ENCODE measurements at regions not wholly inside any gene's neighbourhood (a gene's known extent, or its start where the extent isn't known, plus 50 kb on each side); places are given as distances from the start of the nearest gene placed in this dataset.

DNA sequence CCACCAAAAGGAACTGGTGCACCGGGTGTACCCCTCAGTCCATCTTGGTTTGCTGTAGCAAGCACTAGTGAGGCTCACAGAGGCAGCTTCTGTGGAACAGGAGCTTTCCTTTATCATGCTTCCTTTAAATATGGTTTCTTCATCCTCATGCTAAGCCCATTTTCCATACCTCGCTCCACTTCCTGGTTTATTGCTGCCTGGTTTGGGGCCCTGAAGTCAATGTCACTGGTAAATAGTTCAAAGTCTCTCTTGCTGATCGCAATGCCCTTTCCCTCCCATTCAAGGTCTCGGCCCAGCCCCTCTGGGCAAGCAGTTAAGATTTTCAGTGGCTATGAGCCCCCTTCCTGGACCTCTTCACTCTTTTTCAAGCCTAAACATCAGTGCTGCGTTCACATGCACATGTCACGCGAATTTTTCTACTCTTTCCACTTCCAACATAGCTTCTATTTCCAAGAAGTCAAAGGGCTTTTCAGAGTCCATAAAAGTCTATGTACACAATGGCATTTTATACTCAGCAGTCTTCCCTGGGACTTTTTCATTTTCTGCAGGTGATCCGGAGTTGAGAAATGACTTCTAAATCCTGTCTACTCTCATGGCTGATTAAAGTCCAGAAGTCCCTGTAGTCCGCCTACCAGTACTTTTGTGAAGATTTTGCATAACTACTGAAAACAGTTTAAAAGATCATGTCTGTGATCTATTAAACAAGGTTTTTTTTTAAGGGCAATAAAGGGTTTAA lies 323.8 kb upstream of the ZFHX3 start:
- H3K4me3 ChIP-seq (ENCODE audit: low read length): no peak overlapping the region
- no peak overlapping the region for H3K9ac ChIP-seq (ENCODE audit: low read length)

DNA sequence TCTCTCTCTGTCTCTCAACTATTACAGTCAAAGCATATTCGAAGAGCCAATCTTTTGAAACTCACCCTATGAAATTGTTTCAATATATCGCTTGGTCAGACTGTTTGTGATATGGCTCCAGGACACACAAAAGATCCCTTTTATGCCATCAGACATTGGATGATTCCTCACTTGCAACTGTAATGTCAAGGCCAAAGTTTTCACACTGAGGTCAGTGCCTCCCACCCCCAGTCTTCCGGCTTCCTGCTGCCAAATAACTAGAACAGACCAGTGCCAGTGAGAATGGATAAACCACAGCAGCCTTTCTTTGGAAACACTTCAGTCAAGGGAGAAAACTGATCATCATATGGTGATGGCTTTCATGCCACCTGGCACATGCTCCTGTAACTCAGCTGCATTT lies 321.9 kb upstream of the ZFHX3 start:
- Histone ChIP-seq H3K9me3 (ENCODE audit: control insufficient read depth, low read depth, low read length) (no peaks in the 10 kb centered on the region), H3K27ac (ENCODE audit: low read length) (no peak overlapping the region), H3K27me3 (ENCODE audit: control insufficient read depth, insufficient read depth, low read length) (no peaks in the 10 kb centered on the region), H3K4me3 (ENCODE audit: low read length) (no peak overlapping the region), H3K4me1 (ENCODE audit: control insufficient read depth, low read depth, low read length) (no peaks in the 10 kb centered on the region), H3K9ac (ENCODE audit: low read length) (no peak overlapping the region), H3K36me3 (ENCODE audit: control insufficient read depth, low read depth, low read length) (no peaks in the 10 kb centered on the region)

More for the DNA sequence above, 323.8 kb upstream of the ZFHX3 start:
- Histone ChIP-seq H3K27me3 (ENCODE audit: control insufficient read depth, insufficient read depth, low read length) (no peaks in the 10 kb centered on the region), H3K27ac (ENCODE audit: low read length) (no peak overlapping the region), H3K9me3 (ENCODE audit: control insufficient read depth, low read depth, low read length) (no peaks in the 10 kb centered on the region), H3K4me1 (ENCODE audit: control insufficient read depth, low read depth, low read length) (no peaks in the 10 kb centered on the region), H3K36me3 (ENCODE audit: control insufficient read depth, low read depth, low read length) (no peaks in the 10 kb centered on the region)

DNA sequence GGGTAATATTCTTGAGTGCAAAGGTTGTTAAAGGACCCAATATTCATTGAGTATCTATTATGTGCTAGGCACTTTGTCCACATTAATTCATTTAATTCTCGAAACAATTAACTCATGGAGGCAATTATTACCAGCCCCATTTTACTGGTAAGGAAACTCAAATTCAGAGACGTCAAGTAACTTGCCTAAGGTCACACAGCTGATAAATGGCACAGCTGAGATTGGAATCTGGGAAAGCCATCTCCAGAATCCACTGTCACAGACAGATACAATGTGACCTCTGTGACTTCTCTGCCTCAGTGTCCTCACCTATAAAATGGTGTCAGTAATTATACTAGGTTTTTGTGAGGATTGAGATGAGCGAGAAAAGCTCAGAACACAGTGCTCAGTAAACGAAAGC lies 320.8 kb upstream of the ZFHX3 start:
- Histone ChIP-seq H3K9me3 (ENCODE audit: control insufficient read depth, low read depth, low read length) (no peaks in the 10 kb centered on the region), H3K27ac (ENCODE audit: low read length) (no peak overlapping the region), H3K4me1 (ENCODE audit: control insufficient read depth, low read depth, low read length) (no peaks in the 10 kb centered on the region), H3K4me3 (ENCODE audit: low read length) (no peak overlapping the region), H3K36me3 (ENCODE audit: control insufficient read depth, low read depth, low read length) (no peaks in the 10 kb centered on the region), H3K27me3 (ENCODE audit: control insufficient read depth, insufficient read depth, low read length) (no peaks in the 10 kb centered on the region), H3K9ac (ENCODE audit: low read length) (no peak overlapping the region)

DNA sequence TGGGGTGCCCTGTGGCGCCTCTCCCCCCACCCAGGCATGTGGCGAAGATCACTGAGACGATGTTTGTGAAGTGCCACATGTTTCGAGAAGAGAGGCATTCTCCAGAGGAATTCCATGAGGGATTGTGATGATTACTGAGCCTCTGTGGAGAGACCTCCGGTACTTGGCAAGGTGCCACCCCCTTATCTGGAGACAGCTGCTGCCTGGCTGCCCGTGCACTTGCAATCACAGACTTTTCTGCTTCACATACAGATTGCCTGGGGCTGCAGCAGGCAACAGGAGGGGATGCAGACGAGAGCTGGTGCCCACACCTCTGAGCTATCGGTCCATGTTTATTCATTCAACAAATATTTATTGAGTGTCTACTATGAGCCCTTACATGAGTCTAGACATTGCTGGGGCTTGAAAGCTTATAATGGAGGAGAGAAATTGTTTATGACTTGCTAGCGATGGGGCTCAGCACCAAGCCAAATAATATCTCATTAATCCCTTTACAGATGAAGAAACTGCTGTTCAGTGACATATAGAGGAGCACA lies 317.2 kb upstream of the ZFHX3 start:
- no peak overlapping the region for H3K9ac ChIP-seq (ENCODE audit: low read length)
- no peaks in the 10 kb centered on the region for H3K36me3 ChIP-seq (ENCODE audit: control insufficient read depth, low read depth, low read length)
- no peak overlapping the region for H3K4me3 ChIP-seq (ENCODE audit: low read length)
- no peaks in the 10 kb centered on the region for H3K4me1 ChIP-seq (ENCODE audit: control insufficient read depth, low read depth, low read length)
- no peaks in the 10 kb centered on the region for H3K9me3 ChIP-seq (ENCODE audit: control insufficient read depth, low read depth, low read length)
- no peaks in the 10 kb centered on the region for H3K27me3 ChIP-seq (ENCODE audit: control insufficient read depth, insufficient read depth, low read length)
- no peak overlapping the region for H3K27ac ChIP-seq (ENCODE audit: low read length)

DNA sequence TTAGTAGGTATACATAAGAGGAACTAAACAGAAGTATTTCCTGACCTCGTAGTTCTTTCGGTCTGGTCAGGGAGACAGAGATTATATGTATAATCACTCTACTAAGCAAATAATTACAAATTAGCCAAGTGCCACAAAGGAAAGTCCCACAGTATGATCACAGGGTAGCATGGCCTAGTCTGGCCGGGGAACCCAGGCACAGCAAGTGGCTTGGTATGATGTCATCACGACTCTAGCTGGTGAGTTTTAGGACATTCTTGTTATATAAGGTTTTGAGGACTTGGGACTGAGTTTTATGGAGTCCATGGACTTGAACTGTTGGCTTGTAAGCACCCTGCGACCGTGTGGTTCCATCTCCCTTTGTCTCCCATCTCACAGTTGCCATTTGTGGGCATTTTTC lies 316.5 kb upstream of the ZFHX3 start:
- no peaks in the 10 kb centered on the region for H3K36me3 ChIP-seq (ENCODE audit: control insufficient read depth, low read depth, low read length)
- no peaks in the 10 kb centered on the region for H3K9me3 ChIP-seq (ENCODE audit: control insufficient read depth, low read depth, low read length)
- no peak overlapping the region for H3K9ac ChIP-seq (ENCODE audit: low read length)
- H3K27me3 ChIP-seq (ENCODE audit: control insufficient read depth, insufficient read depth, low read length): no peaks in the 10 kb centered on the region
- no peak overlapping the region for H3K4me3 ChIP-seq (ENCODE audit: low read length)
- H3K4me1 ChIP-seq (ENCODE audit: control insufficient read depth, low read depth, low read length): no peaks in the 10 kb centered on the region
- no peak overlapping the region for H3K27ac ChIP-seq (ENCODE audit: low read length)

DNA sequence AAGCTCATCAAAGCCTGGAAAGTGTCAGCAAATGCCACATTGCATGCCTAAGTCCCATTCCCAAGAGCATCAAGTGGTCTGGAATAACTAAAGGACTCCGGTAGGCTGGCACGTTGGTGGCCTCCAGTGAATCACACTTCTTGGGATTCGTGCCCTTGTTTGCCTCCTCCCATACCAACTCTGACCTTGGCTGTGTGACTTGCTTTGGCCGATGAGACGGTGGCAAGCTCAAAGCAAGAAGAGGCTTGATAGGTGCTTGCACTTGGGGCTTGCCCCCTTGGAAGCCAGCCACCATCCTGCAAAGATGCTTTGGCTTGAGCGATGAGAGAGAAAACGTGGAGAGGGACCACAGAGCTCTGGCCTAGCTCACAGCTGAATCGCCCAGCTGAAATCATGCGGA lies 313.1 kb upstream of the ZFHX3 start:
- Histone ChIP-seq H3K9ac (ENCODE audit: low read length) (no peak overlapping the region), H3K4me1 (ENCODE audit: control insufficient read depth, low read depth, low read length) (peaks cover 9% of the 10 kb centered on the region)

DNA sequence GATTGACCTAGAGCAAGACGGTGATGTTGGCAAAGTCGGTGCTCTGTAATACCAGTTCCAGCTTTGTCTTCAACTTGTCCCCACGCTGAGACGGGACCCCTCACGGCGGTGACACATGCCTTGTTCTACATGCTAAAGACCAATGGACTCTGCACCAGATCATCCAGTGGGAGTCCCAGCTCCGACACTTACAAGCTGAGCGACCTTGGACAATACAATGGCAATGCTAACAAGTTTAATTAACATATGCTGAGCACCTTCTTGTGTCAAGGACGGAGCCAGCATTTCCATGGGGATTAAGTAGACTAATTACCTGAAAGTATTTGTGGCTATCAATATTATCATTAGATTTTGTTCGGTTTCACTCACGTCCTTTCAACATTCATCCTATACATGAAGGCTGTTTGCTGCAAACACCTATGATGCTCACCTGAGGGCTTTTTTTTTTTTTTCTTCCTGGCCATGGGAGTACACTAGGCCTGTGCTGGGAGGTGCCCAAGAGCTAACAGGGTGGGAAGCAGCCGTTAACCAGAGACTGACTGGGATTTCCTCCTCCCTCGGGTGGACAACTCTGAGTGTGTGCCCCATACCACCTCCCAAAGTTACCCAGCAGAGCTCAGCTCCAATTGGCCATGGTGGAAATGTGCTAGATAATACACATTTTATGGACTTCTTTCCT lies 308.6 kb upstream of the ZFHX3 start:
- Histone ChIP-seq H3K27ac (ENCODE audit: low read length) (no peak overlapping the region), H3K4me1 (ENCODE audit: control insufficient read depth, low read depth, low read length) (peaks cover 16% of the 10 kb centered on the region), H3K27me3 (ENCODE audit: control insufficient read depth, insufficient read depth, low read length) (no peaks in the 10 kb centered on the region), H3K9me3 (ENCODE audit: control insufficient read depth, low read depth, low read length) (no peaks in the 10 kb centered on the region), H3K9ac (ENCODE audit: low read length) (no peak overlapping the region), H3K4me3 (ENCODE audit: low read length) (no peak overlapping the region), H3K36me3 (ENCODE audit: control insufficient read depth, low read depth, low read length) (no peaks in the 10 kb centered on the region)

More for the DNA sequence above, 313.1 kb upstream of the ZFHX3 start:
- Histone ChIP-seq H3K9me3 (ENCODE audit: control insufficient read depth, low read depth, low read length) (no peaks in the 10 kb centered on the region), H3K27me3 (ENCODE audit: control insufficient read depth, insufficient read depth, low read length) (no peaks in the 10 kb centered on the region), H3K4me3 (ENCODE audit: low read length) (no peak overlapping the region), H3K36me3 (ENCODE audit: control insufficient read depth, low read depth, low read length) (no peaks in the 10 kb centered on the region), H3K27ac (ENCODE audit: low read length) (no peak overlapping the region)

DNA sequence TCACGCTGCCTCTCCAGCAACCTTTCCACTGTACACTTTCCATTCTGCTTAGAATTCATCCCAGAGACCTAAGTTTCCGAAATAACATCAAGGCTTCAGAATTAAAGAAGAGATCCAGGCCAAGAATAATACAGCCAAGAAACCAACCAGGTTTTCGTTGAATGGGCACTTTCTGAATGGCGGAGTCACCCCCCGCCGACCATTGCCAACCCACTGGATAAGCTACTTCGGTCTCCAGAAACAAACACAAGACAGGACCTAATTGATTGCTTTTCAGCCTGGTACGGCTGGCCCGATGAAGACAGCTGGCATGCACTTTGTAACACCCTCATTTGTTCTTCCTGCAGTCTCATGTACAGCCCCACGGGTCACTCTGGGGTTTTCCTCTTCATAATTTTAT lies 308.1 kb upstream of the ZFHX3 start:
- Histone ChIP-seq H3K4me1 (ENCODE audit: control insufficient read depth, low read depth, low read length) (peaks cover 16% of the 10 kb centered on the region), H3K27me3 (ENCODE audit: control insufficient read depth, insufficient read depth, low read length) (no peaks in the 10 kb centered on the region), H3K9me3 (ENCODE audit: control insufficient read depth, low read depth, low read length) (no peaks in the 10 kb centered on the region), H3K36me3 (ENCODE audit: control insufficient read depth, low read depth, low read length) (no peaks in the 10 kb centered on the region), H3K9ac (ENCODE audit: low read length) (no peak overlapping the region), H3K27ac (ENCODE audit: low read length) (no peak overlapping the region), H3K4me3 (ENCODE audit: low read length) (no peak overlapping the region)

DNA sequence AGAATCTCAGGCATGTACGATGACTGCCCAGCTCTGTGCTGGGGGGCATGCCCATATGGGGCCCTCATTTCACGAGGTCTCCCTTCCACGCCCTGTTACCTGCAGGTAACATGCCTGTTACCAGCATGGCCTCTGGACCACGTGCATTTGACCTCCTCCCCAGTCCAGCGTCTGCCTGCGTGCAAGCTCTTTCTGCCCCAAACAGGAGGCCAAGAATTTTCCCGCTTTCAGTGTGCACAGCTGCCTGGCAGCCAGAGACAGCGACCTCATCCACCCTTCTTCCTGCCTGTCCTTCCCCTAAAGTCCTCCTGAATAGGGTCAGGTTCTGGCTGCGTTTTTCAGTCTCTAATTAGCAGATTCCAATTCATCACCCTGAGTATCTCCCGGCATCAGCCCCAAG lies 306.5 kb upstream of the ZFHX3 start:
- H3K9me3 ChIP-seq (ENCODE audit: control insufficient read depth, low read depth, low read length): no peaks in the 10 kb centered on the region
- H3K4me1 ChIP-seq (ENCODE audit: control insufficient read depth, low read depth, low read length): peaks cover 16% of the 10 kb centered on the region
- no peak overlapping the region for H3K9ac ChIP-seq (ENCODE audit: low read length)
- no peak overlapping the region for H3K27ac ChIP-seq (ENCODE audit: low read length)
- H3K27me3 ChIP-seq (ENCODE audit: control insufficient read depth, insufficient read depth, low read length): no peaks in the 10 kb centered on the region
- H3K36me3 ChIP-seq (ENCODE audit: control insufficient read depth, low read depth, low read length): no peaks in the 10 kb centered on the region
- no peak overlapping the region for H3K4me3 ChIP-seq (ENCODE audit: low read length)

DNA sequence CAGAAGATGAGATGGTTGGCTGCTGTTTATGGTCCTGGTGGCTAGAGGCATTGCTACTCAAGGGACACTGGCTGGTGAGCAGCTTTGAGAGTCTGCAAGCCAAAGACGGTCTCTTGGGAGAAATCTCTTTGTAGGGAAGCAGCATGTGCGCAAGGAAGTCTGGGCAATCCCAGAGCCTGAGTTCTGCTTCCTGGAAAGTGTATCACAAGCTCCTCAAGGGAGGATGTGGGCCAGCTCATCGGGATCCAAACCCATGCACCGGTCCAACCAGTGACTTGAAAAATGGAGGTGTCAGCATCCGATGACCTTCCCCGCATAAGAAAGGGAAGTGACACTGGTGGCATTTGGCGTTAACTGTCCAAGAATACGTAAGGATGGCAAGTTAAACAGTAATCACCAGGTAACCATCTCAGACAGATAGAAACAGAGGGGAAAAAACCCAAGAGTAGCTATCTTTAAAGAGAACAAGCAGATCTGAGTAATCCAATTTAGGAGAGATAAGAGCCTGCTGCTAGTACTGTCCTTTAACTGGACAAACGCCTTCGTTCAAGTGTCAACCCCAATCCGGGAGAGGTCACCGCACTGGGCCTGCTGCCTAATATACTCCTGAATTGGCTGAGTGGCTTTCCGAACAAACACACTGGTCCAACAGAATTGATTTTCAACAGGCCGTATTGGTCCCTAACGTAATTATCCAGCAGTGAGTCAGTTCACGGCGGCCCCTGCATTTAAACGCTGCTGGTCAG lies 303.0 kb upstream of the ZFHX3 start:
- no peak overlapping the region for H3K4me3 ChIP-seq (ENCODE audit: low read length)
- no peaks in the 10 kb centered on the region for H3K9me3 ChIP-seq (ENCODE audit: control insufficient read depth, low read depth, low read length)
- H3K27me3 ChIP-seq (ENCODE audit: control insufficient read depth, insufficient read depth, low read length): no peaks in the 10 kb centered on the region
- H3K36me3 ChIP-seq (ENCODE audit: control insufficient read depth, low read depth, low read length): no peaks in the 10 kb centered on the region
- no peak overlapping the region for H3K27ac ChIP-seq (ENCODE audit: low read length)
- no peak overlapping the region for H3K9ac ChIP-seq (ENCODE audit: low read length)
- peaks cover 5% of the 10 kb centered on the region for H3K4me1 ChIP-seq (ENCODE audit: control insufficient read depth, low read depth, low read length)

DNA sequence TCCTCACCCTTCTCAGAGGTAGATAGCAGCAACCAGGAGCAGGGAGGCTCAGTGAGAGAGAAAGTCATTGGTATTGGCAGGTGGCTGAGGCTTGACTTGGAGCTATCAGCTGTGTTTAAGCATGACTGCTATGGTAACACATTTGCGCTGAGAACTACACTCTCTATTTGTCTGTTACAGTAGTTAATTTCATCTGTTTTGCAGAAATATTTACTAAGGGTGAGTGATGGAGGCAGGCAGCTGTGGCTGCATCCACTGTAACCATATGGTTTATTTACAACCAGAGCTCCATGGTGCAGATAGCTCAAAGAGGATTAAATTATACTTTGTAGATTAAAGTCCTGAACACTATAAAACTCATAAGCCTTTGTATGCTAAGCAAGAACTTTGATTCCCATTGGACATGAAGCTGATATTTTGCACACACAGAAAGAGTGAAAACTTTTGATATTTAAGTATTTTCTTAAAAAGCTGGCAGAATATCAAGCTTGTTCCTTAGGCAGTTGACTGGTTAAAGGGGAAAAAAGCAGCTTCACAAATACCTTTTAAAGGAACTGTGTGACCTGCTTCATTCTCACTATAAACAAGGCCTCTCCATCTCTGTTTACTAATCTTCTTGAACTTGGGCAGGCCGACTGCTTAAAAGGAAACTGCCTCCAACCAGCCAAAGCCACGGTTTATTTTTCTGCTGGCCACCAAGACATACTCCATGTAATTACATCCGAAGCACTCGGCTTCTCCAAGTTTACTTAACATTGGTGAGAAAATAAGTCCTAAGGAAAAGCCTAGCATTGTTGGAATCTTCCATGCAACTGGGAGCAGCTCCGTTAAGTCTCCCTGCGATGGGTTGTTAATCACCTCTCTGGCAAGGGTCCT lies 299.8 kb upstream of the ZFHX3 start:
- Histone ChIP-seq H3K9me3 (ENCODE audit: control insufficient read depth, low read depth, low read length) (no peaks in the 10 kb centered on the region), H3K27me3 (ENCODE audit: control insufficient read depth, insufficient read depth, low read length) (no peaks in the 10 kb centered on the region)

More for the DNA sequence above, 299.8 kb upstream of the ZFHX3 start:
- Histone ChIP-seq H3K4me1 (ENCODE audit: control insufficient read depth, low read depth, low read length) (no peaks in the 10 kb centered on the region), H3K36me3 (ENCODE audit: control insufficient read depth, low read depth, low read length) (no peaks in the 10 kb centered on the region), H3K27ac (ENCODE audit: low read length) (no peak overlapping the region), H3K9ac (ENCODE audit: low read length) (no peak overlapping the region), H3K4me3 (ENCODE audit: low read length) (no peak overlapping the region)

All from iPS-18a (cell line).